B cell (primary cell): ENCODE measurements at regions not wholly inside any gene's neighbourhood (a gene's known extent, or its start where the extent isn't known, plus 50 kb on each side); places are given as distances from the start of the nearest gene placed in this dataset.

ENCODE experiments used
- ATAC-seq: fragments of 200-7000 bp; cut with Tn5 transposase; one replicate; pipeline ENCODE4 v1.10.0; 2021; ENCODE audit warnings: low read depth, mild to moderate bottlenecking, moderate number of reproducible peaks, moderate library complexity
- CTCF ChIA-PET: fragments of 350-600 bp; sonication (Branson Sonifier 250); formaldehyde crosslinking; loops from one replicate; lab custom pipeline; 2021; ENCODE audit warnings: antibody characterized with exemption, inconsistent platforms; lab: Charles Lee
- POLR2A ChIA-PET: fragments of 350-600 bp; sonication (Branson Sonifier 250); formaldehyde crosslinking; loops from one replicate; lab custom pipeline; 2021; ENCODE audit warnings: antibody characterized with exemption; lab: Charles Lee
- DNase-seq: peaks from one replicate; pipeline ENCODE4 v3.0.0; 2013
- H2AFZ ChIP-seq: 2 replicates; pipeline ENCODE4 v1.6.1; 2012; ENCODE audit warnings: mild to moderate bottlenecking, low read depth, low read length; ENCODE audit not compliant: insufficient read depth, poor library complexity, severe bottlenecking
- H3K27ac ChIP-seq, 2 donors: 1 replicate in 1 of 2; 2 replicates in 1 of 2; pipeline ENCODE4 v1.5.1; 2012 to 2013; ENCODE audit warnings: low read length in 2 of 2, mild to moderate bottlenecking in 2 of 2, moderate library complexity in 1 of 2
- H3K27me3 ChIP-seq, 4 experiments: fragments of 200-600 bp in 1 of 4; sonication (generic) in 1 of 4; replicated peaks in 1 of 4; 1 replicate in 2 of 4; 2 replicates in 2 of 4; pipeline versions ENCODE4 v1.6.1 to v1.7.0; 2013 to 2016; ENCODE audit warnings: low read length in 3 of 4, mild to moderate bottlenecking in 2 of 4, mixed read lengths in 1 of 4, moderate library complexity in 1 of 4; ENCODE audit not compliant: insufficient read depth in 4 of 4, control insufficient read depth in 3 of 4; ENCODE audit errors: control extremely low read depth in 1 of 4
- H3K36me3 ChIP-seq, 2 experiments: replicated peaks in 1 of 2; 1 replicate in 1 of 2; 2 replicates in 1 of 2; pipeline versions ENCODE4 v1.6.1 to v1.7.1; 2013; ENCODE audit warnings: low read length in 1 of 2; ENCODE audit not compliant: insufficient read depth in 2 of 2, control insufficient read depth in 1 of 2; ENCODE audit errors: control extremely low read depth in 1 of 2, extremely low read depth in 1 of 2
- H3K4me1 ChIP-seq, 2 donors: fragments of 200-600 bp in 1 of 2; sonication (generic) in 1 of 2; 1 replicate in 1 of 2; 2 replicates in 1 of 2; pipeline versions ENCODE4 v1.5.1 to v1.6.1; 2013 to 2017; ENCODE audit warnings: low read length in 2 of 2; ENCODE audit not compliant: control insufficient read depth in 2 of 2, insufficient read depth in 2 of 2
- H3K4me2 ChIP-seq: replicated peaks from 2 replicates; pipeline ENCODE3; 2012; ENCODE audit warnings: mild to moderate bottlenecking, low read depth, low read length; ENCODE audit not compliant: poor library complexity, severe bottlenecking
- H3K4me3 ChIP-seq, 5 experiments: fragments of 200-600 bp in 1 of 5; sonication (generic) in 1 of 5; 1 replicate in 3 of 5; 2 replicates in 2 of 5; pipeline versions ENCODE4 v1.5.1 to v1.7.0; 2011 to 2016; ENCODE audit warnings: low read length in 4 of 5, mild to moderate bottlenecking in 4 of 5, low read depth in 2 of 5, control low read depth in 1 of 5, moderate library complexity in 1 of 5; ENCODE audit not compliant: insufficient read depth in 1 of 5; ENCODE audit errors: control extremely low read depth in 1 of 5, extremely low read depth in 1 of 5
- H3K79me2 ChIP-seq: fragments of 200-600 bp; sonication (generic); one replicate; pipeline ENCODE4 v1.6.0; 2016; ENCODE audit warnings: low read length; ENCODE audit not compliant: control insufficient read depth, insufficient read depth
- H3K9ac ChIP-seq: fragments of 200-600 bp; sonication (generic); 2 replicates; pipeline ENCODE4 v1.6.1; 2017; ENCODE audit warnings: mild to moderate bottlenecking, low read length, moderate library complexity
- H3K9me3 ChIP-seq, 3 donors: one replicate each; pipeline versions ENCODE4 v1.6.1 to v1.7.1; 2013; ENCODE audit warnings: low read length in 2 of 3; ENCODE audit not compliant: control insufficient read depth in 2 of 3, insufficient read depth in 1 of 3; ENCODE audit errors: control extremely low read depth in 1 of 3
- H4K20me1 ChIP-seq: 2 replicates; pipeline ENCODE4 v1.6.0; 2012; ENCODE audit warnings: mild to moderate bottlenecking, low read length; ENCODE audit not compliant: insufficient read depth, control insufficient read depth, poor library complexity, severe bottlenecking
- H3K27ac Mint-ChIP-seq: one replicate; pipeline ENCODE4 v1.8.0; 2021; ENCODE audit warnings: mixed read lengths
- H3K27me3 Mint-ChIP-seq: one replicate; pipeline ENCODE4 v1.8.0; 2021; ENCODE audit warnings: mixed read lengths
- H3K4me1 Mint-ChIP-seq: one replicate; pipeline ENCODE4 v1.8.0; 2021; ENCODE audit warnings: mixed read lengths
- H3K4me3 Mint-ChIP-seq: one replicate; pipeline ENCODE4 v1.8.0; 2021; ENCODE audit warnings: mixed read lengths
- H3K9me3 Mint-ChIP-seq: one replicate; pipeline ENCODE4 v1.8.0; 2022; ENCODE audit warnings: mixed read lengths; ENCODE audit not compliant: insufficient read depth
- EZH2 ChIP-seq: IDR thresholded peaks from 2 replicates; pipeline ENCODE4 v1.6.1; 2012; ENCODE audit warnings: borderline replicate concordance, low read depth, mild to moderate bottlenecking, moderate library complexity, low read length; ENCODE audit not compliant: insufficient read depth, poor library complexity, severe bottlenecking
- WGBS: methylation state at CpG from one replicate; pipeline ENCODE4 v1.1.5; 2013; ENCODE audit warnings: missing lambda C conversion rate; ENCODE audit not compliant: insufficient coverage; 5-methylcytosine and 5-hydroxymethylcytosine counted together
- intact Hi-C: fragments of 100-400 bp; cut with micrococcal nuclease; formaldehyde crosslinking; loops from one replicate; pipeline ENCODE4 v1.10.0; 2022
- TF ChIP-seq, protein P1 (sequence below): fragments of 200-600 bp; IDR thresholded peaks from one replicate; pipeline ENCODE4 v1.8.0; 2022; ENCODE audit warnings: antibody characterized with exemption, mild to moderate bottlenecking

GRCh38 chrX:45788941-45789348 lies 588.3 kb upstream of the DIPK2B start:
- intact Hi-C loops: no loop called here
- no peaks in the 10 kb centered on the region for H3K79me2 ChIP-seq
- no peak overlapping the region for H3K9ac ChIP-seq
- 16% methylated on average over 6 of the region's 8 CpGs for WGBS
- H3K9me3 Mint-ChIP-seq: no peaks in the 10 kb centered on the region
- H3K27ac Mint-ChIP-seq: no peak overlapping the region
- no peaks in the 10 kb centered on the region for H3K27me3 Mint-ChIP-seq
- H3K36me3 ChIP-seq: no peaks in the 10 kb centered on the region
- TF ChIP-seq, protein P1, sequence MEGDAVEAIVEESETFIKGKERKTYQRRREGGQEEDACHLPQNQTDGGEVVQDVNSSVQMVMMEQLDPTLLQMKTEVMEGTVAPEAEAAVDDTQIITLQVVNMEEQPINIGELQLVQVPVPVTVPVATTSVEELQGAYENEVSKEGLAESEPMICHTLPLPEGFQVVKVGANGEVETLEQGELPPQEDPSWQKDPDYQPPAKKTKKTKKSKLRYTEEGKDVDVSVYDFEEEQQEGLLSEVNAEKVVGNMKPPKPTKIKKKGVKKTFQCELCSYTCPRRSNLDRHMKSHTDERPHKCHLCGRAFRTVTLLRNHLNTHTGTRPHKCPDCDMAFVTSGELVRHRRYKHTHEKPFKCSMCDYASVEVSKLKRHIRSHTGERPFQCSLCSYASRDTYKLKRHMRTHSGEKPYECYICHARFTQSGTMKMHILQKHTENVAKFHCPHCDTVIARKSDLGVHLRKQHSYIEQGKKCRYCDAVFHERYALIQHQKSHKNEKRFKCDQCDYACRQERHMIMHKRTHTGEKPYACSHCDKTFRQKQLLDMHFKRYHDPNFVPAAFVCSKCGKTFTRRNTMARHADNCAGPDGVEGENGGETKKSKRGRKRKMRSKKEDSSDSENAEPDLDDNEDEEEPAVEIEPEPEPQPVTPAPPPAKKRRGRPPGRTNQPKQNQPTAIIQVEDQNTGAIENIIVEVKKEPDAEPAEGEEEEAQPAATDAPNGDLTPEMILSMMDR: no peak
- no peak for TF ChIP-seq EZH2
- peaks cover 10% of the 10 kb centered on the region for H3K4me1 Mint-ChIP-seq
- H3K4me3 ChIP-seq: no peak overlapping the region
- CTCF ChIA-PET: interaction anchor here (1.4 kb wide), 1 partner anchor 13 kb away, joined by 4 read pairs; no protein-coding TSS in a partner anchor
- H3K9me3 ChIP-seq: no peaks in the 10 kb centered on the region
- H3K4me1 ChIP-seq: no peaks in the 10 kb centered on the region
- no peak overlapping the region for H2AFZ ChIP-seq
- ATAC-seq (no peak), DNase-seq (no peak)
- H3K27me3 ChIP-seq: no peaks in the 10 kb centered on the region
- no peak overlapping the region for H3K4me2 ChIP-seq
- H3K27ac ChIP-seq: no peak overlapping the region
- H4K20me1 ChIP-seq: no peaks in the 10 kb centered on the region
- POLR2A ChIA-PET: no interaction called here
- H3K4me3 Mint-ChIP-seq: no peak overlapping the region

- WGBS: no CpG with 5 or more reads among the region's 5 CpGs
- TF ChIP-seq, protein P1: no peak
- TF ChIP-seq EZH2: no peak
- no peak overlapping the region for H3K4me3 ChIP-seq
- H4K20me1 ChIP-seq: no peaks in the 10 kb centered on the region
- H3K9me3 ChIP-seq: no peaks in the 10 kb centered on the region
- H3K27ac ChIP-seq: no peak overlapping the region
- Mint-ChIP-seq H3K4me1 (peaks cover 8% of the 10 kb centered on the region), H3K27me3 (no peaks in the 10 kb centered on the region), H3K9me3 (no peaks in the 10 kb centered on the region), H3K27ac (no peak overlapping the region), H3K4me3 (no peak overlapping the region)
- H3K27me3 ChIP-seq: no peaks in the 10 kb centered on the region
- H3K36me3 ChIP-seq: no peaks in the 10 kb centered on the region
- no peak overlapping the region for H2AFZ ChIP-seq
- H3K9ac ChIP-seq: no peak overlapping the region
- no peak overlapping the region for H3K4me2 ChIP-seq
- ATAC-seq: no peak
- ChIA-PET CTCF (interaction anchor here (1.4 kb wide), 1 partner anchor 14 kb away, joined by 4 read pairs; no protein-coding TSS in a partner anchor), POLR2A (no interaction called here)
- DNase-seq: no peak
- intact Hi-C loops: no loop called here
- H3K4me1 ChIP-seq: no peaks in the 10 kb centered on the region
- H3K79me2 ChIP-seq: no peaks in the 10 kb centered on the region
These were observed 587.6 kb upstream of the DIPK2B start for GRCh38 chrX:45788315-45788714.
